ENCODE measurements at regions not wholly inside any gene's neighbourhood (a gene's known extent, or its start where the extent isn't known, plus 50 kb on each side); places are given as distances from the start of the nearest gene placed in this dataset.

- no peak for TF ChIP-seq EZH2 (IDR thresholded peaks at IDR 0.05; ENCODE audit: low read depth, unreplicated experiment)
- TF ChIP-seq POLR2AphosphoS5 (IDR thresholded peaks at IDR 0.05; ENCODE audit: low read depth): no peak
- peak; percentile 70 to 92 for TF ChIP-seq CTCF (conservative IDR thresholded peaks at IDR 0.05; ENCODE audit: low read depth in 2 of 2)
- no peak for TF ChIP-seq STAT1 (IDR thresholded peaks at IDR 0.05; ENCODE audit: unreplicated experiment)
- TF ChIP-seq REST (IDR thresholded peaks at IDR 0.05; ENCODE audit: unreplicated experiment): no peak
- no peak for TF ChIP-seq CREB1 (CRISPR knock-in tag; IDR thresholded peaks at IDR 0.05; ENCODE audit: low read depth)
- TF ChIP-seq ZNF462 (CRISPR knock-in tag; IDR thresholded peaks at IDR 0.05): no peak
- TF ChIP-seq ZNF331 (CRISPR knock-in tag; IDR thresholded peaks at IDR 0.05; ENCODE audit: low read depth): no peak
- TF ChIP-seq ZNF114 (CRISPR knock-in tag; IDR thresholded peaks at IDR 0.05): no peak
These were observed 263.8 kb downstream of the HS3ST3A1 start for GRCh38 chr17:13337864-13338371.
